Stimulated activated CD8-positive, alpha-beta memory T cell treated with anti-CD3 and anti-CD28 coated beads, Interleukin-2, amount 100 ng/mL, for 48 hours (primary cell): ENCODE measurements at regions not wholly inside any gene's neighbourhood (a gene's known extent, or its start where the extent isn't known, plus 50 kb on each side); places are given as distances from the start of the nearest gene placed in this dataset.

Experiments
- DNase-seq, 2 donors: peaks; one replicate each; pipeline ENCODE4 v3.0.0-alpha.2; 2020; ENCODE audit warnings: low read depth in 2 of 2

DNA sequence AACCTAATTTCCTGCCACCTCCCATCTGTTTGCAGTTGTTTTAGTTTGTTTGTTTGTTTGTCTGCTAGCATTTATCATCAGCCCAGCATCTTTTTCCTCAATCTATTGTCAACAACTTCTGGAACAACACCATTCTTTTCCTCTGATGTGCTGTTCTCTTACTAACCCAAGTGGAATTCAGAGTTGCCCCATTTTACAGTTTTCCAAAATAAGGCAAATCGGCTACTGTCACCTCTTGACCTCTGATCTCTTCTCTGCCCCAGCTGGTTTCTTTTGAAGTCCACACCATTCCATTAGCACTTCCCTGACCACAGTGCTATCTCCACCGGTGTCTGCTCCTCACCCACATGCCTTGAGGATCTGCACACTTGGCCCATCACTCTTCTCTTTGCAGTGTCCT lies 102.4 kb downstream of the EFNB2 start:
- no peak for DNase-seq

- DNase-seq: no peak
Measured at GRCh38 chr13:106432636-106433035, 102.8 kb downstream of the EFNB2 start.

DNA sequence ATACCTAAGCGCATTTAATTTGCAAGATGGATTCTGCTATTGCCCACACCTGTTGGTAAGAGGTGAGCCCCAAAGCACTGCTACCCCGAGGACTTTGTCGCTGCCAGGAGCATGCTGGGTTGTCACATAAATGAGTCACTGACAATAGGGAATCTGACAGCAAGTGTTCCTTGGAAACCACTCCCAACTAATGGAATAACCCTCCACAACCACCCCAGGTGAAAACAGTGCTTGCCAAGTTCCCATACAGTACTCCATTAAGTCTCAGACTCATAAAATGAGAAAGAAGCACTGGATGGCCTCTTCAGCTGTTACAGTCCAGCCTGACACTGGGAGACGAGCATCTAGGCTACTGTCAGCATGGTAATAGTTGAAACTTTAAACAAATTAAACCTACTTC lies 108.6 kb downstream of the EFNB2 start:
- no peak for DNase-seq

DNA sequence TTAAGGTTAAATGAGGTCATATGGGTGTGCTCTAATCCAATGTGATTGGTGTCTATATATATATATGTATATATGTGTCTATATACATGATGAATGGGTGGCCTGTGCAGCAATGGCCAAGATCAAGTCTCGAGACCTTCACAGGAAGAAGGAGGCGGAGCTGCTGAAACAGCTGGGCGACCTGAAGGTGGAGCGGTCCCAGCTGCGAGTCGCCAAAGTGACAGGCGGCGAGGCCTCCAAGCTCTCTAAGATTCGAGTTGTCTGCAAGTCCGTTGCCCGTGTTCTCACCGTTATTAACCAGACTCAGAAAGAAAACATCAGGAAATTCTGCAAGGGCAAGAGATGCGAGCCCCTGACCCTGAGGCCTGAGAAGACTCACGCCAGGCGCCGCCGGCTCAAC lies 109.8 kb downstream of the EFNB2 start:
- DNase-seq: no peak

GRCh38 chr13:106424805-106425204 lies 110.7 kb downstream of the EFNB2 start:
- DNase-seq: no peak

GRCh38 chr13:106423530-106423929 lies 111.9 kb downstream of the EFNB2 start:
- no peak for DNase-seq

- no peak for DNase-seq
Measured at GRCh38 chr13:106418556-106418955, 116.9 kb downstream of the EFNB2 start.

DNA sequence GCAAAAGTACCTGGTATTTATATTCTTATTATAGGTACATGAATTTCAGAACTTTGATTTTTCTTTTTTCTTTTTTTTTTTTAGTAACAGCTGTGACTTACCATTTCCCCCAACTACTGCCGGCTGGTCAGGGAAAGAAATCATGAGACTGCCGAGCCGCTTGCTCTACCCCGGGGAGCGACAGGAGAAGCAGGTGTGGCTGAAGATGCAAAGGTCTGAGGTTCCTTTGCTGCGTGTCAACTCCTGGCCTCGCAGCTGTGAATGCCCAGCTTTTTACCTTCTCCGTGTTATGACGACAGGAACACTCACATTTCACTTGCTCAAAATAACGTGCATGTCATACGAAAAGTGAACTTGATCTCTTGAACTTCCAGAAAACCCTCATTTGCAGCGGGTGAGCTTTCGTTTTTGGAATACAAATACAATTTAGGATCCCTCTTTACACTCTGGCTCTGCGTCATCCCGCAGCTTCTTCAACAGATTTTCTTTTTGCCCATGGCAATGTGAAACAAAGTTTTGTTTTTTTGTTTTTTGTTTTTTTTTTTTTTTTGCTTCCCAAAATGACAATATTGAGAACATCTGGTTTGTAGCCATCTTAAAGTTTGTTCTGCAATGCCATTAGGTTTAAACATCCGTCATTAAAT lies 117.9 kb downstream of the EFNB2 start:
- no peak for DNase-seq

DNA sequence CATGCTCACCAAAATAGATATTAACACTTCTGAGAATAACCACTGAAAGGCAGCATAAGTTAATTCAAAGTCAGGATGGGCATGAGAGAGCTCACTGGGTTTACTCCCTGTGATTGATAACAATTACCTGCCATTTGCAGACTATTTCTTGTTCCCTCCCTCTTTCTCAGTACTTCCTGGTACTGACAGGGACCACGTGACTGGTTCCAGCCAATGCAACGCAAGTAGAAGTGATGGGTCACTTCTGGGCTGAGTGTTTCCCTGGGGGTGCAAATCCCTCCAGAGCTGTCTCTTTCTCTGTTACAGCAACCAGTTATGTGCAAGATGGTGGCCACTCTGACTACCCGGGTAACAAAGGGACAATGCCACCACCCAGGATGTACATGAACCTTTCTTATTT lies 118.8 kb downstream of the EFNB2 start:
- DNase-seq: no peak

GRCh38 chr13:106415971-106416370 lies 119.5 kb downstream of the EFNB2 start:
- DNase-seq: no peak

DNA sequence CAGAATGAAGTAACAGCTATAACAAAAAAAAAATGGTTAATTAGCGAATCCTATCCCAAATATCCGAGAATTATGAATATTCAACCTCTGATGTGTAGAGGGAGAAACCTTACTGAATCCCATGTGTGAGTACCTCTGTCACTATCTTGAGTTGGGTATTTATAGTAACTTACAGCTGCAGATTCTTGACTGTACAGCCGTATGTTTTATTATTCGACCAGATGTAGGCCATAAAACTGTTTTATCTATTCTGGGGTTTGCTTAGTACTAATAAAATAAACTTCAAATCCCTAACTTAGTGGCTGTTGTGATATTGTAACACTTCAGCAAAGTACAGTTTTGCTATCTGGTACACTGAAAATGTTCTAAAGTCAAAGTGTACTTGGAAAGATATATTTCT lies 120.0 kb downstream of the EFNB2 start:
- DNase-seq: no peak

DNA sequence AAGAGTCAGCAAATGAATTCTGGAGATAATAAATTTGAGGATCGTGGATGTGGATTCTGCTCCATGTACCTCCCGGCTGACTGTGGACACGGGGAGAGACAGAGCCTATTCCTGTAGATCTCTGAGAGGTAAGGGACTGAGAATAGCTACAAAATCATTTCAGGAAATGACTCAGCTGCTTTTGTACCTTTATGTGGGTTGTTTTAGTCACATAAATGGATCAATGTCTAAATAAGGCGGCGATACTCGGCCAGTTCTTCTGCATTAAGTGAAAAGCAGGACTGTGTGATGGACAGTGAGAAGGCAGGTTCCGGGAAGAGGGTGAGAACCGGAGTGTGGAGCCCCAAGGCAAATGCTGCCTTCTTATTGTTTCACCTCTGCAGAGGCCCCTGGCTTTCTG lies 128.1 kb downstream of the EFNB2 start:
- no peak for DNase-seq

- no peak for DNase-seq
Measured at GRCh38 chr13:106405731-106406130, 129.7 kb downstream of the EFNB2 start.

- no peak for DNase-seq
Measured at GRCh38 chr13:106403280-106403679, 132.2 kb downstream of the EFNB2 start.

- DNase-seq: no peak
Measured at GRCh38 chr13:106402866-106403265, 132.6 kb downstream of the EFNB2 start.

- DNase-seq: no peak
Measured at GRCh38 chr13:106401081-106401480, 134.4 kb downstream of the EFNB2 start.

DNA sequence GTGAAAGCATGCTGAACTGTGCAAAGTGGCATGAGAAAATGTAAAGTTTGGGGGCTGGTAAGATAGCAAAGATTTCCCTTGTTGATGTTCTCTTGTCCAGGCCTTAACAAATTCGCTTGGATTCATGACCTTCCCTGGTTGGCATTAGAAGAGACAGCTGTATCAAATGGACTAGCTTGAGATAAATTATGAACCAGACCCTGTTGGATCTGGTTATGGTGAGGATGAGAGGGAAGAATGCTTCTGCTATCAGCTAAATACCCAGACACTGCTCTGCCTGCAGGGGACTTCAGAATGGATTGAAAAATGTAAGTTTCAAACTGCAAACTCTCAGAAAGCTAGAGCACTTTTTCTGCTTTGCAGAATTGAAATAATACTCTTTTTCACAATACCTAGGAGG lies 135.2 kb downstream of the EFNB2 start:
- DNase-seq: no peak

DNA sequence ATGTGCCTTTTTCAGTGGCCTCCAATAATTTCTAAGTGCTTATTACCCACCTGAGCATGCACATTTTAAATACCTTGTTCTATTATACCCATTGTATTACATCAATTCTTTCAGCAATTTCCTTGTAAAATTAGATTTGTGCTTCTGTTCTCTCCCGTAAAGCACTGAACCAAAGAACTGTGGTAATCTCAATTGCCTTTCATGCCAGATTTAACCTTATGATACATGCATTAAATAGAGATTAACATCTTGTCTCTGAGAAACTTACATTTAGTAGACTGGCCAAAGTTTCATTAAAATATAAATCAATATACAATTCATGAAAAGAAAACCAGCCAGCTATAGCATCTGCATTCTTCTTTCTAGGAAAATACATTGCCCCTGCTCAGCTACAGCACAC lies 137.2 kb downstream of the EFNB2 start:
- DNase-seq: no peak

DNA sequence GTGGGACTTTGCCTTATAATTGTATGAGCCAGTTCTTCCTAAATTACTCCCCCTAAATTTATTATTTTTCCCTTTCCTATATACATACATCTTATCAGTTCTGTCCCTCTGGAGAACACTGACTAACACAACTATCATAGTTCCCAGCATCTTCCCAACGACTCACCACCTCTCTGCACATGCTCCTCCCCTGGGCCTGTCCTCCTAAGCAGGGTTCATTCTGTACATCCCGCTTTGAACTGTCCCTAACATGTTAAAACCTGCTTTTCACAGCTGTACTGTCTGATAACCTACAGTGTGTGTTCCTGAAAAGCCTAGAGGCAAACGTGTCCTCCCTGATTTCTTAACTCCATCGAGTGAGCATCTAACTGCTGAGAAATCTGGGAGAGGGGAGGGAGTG lies 141.7 kb downstream of the EFNB2 start:
- DNase-seq: no peak

DNA sequence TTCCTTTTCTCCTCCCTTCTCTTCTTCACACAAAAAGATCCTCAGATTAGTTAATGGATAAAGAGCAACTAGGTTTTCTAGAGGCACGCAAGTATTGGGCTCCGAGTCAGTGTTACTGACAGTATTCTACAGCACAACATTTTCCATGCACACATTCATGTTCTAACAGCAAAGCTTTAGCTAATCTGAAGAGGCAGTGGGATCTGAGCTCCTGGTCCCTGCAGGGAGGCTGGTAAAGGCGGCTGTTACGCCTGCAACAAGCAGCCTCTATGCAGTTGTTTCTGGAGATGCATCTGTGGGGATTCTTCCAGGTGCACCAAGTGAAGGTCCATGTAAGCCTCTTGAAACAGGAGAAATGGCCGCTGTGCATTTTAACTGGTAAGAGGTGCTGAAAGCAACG lies 143.8 kb downstream of the EFNB2 start:
- DNase-seq: no peak

GRCh38 chr13:106391271-106391670 lies 144.2 kb downstream of the EFNB2 start:
- no peak for DNase-seq

DNA sequence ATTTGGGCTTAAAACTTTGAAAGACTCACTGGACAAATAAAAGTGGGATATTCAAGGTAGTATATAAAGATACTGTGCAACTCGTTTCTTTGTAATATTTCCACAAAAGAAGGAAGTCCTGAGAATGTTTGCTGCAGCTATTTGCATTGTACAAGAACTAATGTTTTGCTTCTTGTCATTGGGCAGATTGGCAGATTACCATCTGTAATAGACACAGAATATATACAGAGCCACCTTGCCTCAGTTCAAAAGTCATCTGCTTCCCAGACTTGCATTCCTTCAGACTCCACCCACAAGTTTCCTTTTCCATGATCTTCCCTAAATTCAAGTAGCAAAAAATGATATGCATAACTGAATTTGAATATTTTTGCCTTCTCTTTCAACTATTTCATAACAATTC lies 145.1 kb downstream of the EFNB2 start:
- no peak for DNase-seq

DNA sequence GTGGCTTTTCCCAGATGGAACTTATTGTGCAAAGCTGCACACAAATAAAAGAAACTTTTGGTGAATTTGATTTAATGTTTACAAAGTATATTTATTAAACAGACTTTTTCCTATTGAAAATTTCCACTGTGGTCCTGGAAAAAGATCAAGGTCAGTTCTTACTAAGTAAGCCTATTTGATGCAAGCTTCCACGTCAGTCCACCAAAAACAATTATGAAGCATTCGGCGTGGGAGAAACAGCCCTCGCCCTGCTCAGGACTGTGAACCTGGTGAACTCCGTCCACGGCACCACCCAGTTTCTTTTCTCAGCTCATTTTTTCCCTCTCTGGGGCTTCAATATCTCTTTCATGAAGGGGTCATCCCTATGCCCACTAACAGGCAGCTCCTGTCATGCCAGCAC lies 149.8 kb downstream of the EFNB2 start:
- DNase-seq: no peak

DNA sequence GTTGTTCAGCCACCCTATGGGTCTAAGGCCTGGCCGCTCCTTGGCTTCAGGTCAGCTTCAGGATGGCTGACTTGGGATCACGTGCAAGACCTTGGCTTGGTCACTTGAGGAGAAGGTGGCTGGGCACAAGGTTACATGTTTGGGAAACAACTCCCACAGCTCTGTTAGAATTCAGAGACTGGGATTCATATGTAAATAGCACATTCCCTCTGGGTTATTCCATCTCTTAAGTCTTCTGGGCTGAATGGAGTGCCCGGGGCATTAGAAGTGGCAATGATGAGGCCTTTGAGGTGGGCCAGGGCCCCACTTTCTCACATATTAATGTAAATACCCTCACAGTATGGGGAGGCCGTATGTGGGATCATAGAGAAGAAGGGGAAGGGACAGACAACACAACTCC lies 150.9 kb downstream of the EFNB2 start:
- DNase-seq: no peak

DNA sequence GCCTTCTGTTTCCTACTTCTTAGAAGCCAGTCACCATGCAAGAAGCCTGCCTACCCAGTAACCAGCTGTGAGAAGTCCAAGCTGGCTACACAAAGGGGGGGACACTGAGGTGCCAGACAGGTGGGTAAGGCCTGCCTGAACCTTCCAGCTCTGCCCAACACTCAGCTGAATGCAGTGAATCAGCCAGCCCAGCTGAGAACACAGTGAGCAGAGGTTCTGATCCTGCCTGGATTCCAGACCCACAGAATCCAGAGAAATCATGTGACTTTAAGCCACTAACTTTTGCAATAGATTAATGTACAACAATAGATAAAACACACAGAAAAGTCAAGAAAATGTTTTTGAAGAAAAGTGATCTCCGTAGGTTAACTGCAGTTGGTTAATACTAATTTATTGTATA lies 151.7 kb downstream of the EFNB2 start:
- no peak for DNase-seq
